ENCODE measurements at regions not wholly inside any gene's neighbourhood (a gene's known extent, or its start where the extent isn't known, plus 50 kb on each side); places are given as distances from the start of the nearest gene placed in this dataset.
A peak's percentile ranks its signal among the peaks of the same experiment; 100 is the strongest.
"Not testable (repeated sequence)": the region's sequence is repeated elsewhere in the genome, so short reads cannot be mapped to it uniquely, and the experiment has no call there.

DNA sequence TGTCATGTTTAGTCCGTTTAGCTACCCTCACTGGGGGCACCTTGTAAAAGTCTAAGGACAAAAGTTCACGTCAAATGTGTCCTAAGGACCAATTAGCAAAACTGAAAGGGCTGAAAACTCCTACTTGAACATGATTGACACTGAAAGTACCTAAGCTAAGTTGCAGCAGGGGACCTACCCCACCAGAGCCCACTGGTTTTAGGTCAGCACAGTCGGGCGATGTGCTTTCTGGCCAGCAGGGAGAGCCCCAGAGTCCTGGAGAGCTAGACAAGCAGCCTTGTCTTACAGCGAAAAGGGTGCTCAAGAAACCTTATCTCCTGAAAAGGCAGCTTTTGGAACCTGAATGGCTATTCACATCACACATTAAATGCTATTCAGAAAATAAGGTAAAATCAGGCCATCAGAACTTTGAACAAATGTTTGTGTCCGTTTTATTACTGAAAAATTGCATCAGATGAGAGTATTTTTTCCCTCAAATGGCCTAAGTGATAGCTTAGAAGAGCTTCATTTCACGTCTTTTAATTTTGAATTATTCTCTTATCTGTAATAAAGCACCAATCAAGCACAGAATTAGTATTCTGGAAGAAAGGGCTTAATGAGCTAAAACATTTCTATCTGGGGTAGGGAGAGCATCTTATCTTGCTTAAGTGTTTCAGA lies 52.2 kb upstream of the MKI67 start:
- no peak overlapping the region for H3K27ac ChIP-seq
- TF ChIP-seq, protein P1, sequence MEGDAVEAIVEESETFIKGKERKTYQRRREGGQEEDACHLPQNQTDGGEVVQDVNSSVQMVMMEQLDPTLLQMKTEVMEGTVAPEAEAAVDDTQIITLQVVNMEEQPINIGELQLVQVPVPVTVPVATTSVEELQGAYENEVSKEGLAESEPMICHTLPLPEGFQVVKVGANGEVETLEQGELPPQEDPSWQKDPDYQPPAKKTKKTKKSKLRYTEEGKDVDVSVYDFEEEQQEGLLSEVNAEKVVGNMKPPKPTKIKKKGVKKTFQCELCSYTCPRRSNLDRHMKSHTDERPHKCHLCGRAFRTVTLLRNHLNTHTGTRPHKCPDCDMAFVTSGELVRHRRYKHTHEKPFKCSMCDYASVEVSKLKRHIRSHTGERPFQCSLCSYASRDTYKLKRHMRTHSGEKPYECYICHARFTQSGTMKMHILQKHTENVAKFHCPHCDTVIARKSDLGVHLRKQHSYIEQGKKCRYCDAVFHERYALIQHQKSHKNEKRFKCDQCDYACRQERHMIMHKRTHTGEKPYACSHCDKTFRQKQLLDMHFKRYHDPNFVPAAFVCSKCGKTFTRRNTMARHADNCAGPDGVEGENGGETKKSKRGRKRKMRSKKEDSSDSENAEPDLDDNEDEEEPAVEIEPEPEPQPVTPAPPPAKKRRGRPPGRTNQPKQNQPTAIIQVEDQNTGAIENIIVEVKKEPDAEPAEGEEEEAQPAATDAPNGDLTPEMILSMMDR (conservative IDR thresholded peaks at IDR 0.05) = peak; percentile 66

DNA sequence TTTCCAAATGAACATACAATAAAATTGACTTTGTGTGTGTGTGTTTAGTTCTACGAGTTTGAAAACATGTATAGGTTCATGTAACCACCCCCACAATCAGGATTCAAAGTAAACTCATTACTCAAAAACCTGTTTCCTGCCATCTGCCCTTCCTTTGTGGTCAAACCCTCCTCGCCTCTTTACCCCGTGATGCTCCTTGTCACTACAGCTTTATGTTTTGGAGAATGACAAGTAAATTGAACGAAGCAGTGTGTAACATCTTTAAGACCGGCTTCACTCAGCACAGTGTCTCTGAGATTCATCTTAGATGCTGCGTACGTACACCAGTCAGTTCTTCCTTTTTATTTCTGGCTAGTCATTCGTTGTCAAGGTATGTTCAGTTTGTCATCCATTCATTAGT lies 54.6 kb upstream of the MKI67 start:
- no peak overlapping the region for H3K27ac ChIP-seq
- TF ChIP-seq, protein P1 (conservative IDR thresholded peaks at IDR 0.05) = no peak

DNA sequence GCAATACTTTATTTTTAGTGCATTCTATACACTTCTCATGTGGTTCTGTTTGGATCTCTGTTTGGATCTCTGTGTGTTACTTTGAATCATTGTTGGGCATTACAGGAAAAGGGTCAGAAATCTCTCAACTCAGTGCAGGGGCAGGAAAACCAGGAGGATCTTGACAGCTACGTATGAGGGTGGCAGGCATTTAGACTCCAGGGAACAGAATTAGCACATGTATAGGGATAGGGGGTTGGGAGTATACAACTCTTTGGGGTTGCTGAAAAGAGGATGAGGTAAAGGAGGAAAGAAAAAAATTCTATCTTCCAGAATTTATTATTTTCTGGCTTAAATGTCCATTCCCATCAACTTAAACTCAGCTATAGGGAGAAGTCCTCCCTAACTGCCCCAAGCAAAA lies 59.4 kb upstream of the MKI67 start:
- TF ChIP-seq, protein P1 (conservative IDR thresholded peaks at IDR 0.05) = no peak
- no peak overlapping the region for H3K27ac ChIP-seq

DNA sequence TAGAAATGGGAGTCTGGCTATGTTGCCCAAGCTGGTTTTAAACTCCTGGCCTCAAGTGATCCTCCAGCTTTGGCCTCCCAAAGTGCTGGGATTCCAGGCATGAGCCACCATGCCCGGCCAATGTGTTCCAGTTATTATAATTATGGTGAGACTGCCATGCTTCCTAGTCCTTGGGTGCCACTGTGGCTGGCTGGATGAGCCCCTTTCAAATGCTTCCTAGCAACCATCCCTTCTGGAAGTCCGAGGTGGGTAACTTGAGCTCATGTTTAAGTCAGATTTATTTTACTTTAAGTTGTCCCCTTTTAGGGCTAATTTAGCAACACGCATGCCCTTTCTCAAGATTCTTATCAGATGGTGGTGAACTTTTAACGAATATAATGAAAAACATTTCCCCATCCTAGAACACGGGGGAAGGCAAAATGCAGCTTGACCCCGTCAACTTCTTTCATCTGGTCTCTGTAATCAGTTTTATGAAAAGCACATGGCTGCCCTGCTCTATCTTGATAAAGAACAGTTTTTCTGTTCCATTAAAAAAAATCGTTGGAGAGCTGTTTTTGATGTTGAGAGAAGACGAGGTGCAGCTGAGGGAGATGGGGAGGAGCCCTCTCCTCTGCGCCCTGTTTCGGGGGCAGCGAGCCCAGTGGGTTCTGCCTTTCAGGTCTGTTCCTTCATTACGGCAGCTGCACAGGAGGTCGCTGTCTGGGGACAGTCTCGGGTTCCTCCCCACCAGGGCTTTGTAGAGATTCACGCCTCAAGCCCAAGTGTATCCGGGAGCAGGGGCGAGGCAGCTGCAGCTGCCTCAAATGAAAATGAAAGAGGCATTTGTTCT lies 61.0 kb upstream of the MKI67 start:
- TF ChIP-seq, protein P1 (conservative IDR thresholded peaks at IDR 0.05) = no peak
- no peak overlapping the region for H3K27ac ChIP-seq

DNA sequence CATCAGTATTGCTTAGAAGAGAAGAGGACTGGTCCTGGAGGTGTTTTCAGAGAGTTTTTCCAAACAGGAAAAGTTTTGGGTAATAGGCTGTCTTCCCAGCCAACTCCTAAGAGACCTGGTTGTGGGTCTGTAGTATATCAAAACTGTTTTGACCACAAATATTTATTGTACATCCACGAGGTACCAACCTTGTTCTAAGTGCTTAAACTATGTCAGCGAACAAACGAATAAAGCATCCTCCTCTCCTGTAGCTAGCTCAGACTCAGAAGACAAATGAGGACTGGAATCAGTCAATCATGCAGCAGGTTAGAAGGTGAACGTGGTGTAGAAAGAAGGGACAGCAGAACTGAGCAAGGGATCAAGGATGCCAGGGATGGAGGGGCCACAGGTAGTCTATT lies 61.6 kb upstream of the MKI67 start:
- H3K27ac ChIP-seq = no peak overlapping the region
- TF ChIP-seq, protein P1 (conservative IDR thresholded peaks at IDR 0.05) = no peak

DNA sequence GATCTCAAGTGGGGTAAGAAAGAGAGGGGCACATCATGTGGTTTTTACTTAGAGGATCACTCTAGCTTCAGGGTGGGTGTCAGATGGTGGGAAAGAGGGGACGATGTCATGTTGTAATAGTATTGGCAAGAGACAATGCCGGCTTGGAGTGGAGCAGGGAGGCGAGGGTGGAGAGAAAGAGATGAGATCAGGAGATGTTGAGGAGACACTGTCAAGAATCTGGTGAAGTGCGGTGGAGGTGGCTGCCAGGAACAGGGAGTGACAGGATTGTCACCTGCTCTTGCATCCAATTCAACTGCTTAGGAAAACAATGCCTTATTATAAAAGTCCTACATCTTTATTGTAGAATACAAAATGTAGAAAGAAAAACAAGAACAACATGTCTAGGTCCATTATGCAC lies 63.0 kb upstream of the MKI67 start:
- TF ChIP-seq, protein P1 (conservative IDR thresholded peaks at IDR 0.05) = no peak
- H3K27ac ChIP-seq = no peak overlapping the region

DNA sequence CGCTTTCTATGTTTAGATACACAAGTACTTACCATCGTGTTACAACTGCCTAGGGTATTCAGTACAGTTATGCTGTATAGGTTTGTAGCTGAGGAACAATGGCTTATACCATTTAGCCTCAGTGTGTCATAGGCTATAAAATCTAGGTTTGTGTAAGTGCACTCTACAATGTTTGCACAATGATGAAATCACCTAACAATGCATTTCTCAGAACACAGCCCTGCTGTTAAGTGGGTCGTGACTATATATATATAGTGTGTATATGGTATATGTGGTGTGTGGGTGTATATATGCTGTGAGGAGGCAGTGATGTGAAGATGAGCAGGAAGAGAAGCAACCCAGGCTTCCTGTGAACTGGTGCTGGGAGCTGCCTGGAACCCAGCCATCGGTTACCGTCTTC lies 65.6 kb upstream of the MKI67 start:
- TF ChIP-seq, protein P1 (conservative IDR thresholded peaks at IDR 0.05) = no peak
- no peak overlapping the region for H3K27ac ChIP-seq

DNA sequence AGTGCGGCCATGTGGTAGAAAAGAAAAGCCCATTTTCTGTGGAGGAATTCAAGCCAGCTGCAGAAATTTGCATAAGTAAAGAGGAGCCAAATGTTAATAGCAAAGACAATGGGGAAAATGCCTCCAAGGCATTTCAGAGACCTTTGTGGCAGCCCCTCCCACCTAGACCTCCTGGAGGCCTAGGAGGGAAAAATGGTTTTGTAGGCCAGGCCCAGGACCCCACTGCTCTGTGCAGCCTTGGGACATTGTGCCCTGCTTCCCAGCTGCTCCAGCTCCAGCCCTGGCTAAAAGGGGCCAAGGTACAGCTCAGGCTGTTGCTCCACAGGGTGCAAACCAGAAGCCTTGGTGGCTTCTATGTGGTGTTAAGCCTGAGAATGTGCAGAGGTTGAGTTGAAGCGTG lies 75.6 kb upstream of the MKI67 start:
- not testable (repeated sequence) for H3K27ac ChIP-seq
